ENCODE measurements at regions not wholly inside any gene's neighbourhood (a gene's known extent, or its start where the extent isn't known, plus 50 kb on each side); places are given as distances from the start of the nearest gene placed in this dataset.

GRCh38 chr11:121930004-121930965 lies 185.7 kb downstream of the BLID start:
- Histone ChIP-seq H3K27ac (no peak overlapping the region), H3K4me3 (peak overlapping the region in 3 of 4 donors; percentile 16 to 56 (median 29)), H3K4me1 (peaks cover 0 to 3% of the 10 kb centered on the region in 2 donors), H3K9me3 (no peaks in the 10 kb centered on the region), H3K27me3 (no peaks in the 10 kb centered on the region), H3K36me3 (no peaks in the 10 kb centered on the region)
- intact Hi-C loops (cut with DNase I; ENCODE audit: low total_unique reads) = no loop called here
- no peak for DNase-seq
- TF ChIP-seq POLR2A (IDR thresholded peaks at IDR 0.05) = no peak
- TF ChIP-seq, protein P1, sequence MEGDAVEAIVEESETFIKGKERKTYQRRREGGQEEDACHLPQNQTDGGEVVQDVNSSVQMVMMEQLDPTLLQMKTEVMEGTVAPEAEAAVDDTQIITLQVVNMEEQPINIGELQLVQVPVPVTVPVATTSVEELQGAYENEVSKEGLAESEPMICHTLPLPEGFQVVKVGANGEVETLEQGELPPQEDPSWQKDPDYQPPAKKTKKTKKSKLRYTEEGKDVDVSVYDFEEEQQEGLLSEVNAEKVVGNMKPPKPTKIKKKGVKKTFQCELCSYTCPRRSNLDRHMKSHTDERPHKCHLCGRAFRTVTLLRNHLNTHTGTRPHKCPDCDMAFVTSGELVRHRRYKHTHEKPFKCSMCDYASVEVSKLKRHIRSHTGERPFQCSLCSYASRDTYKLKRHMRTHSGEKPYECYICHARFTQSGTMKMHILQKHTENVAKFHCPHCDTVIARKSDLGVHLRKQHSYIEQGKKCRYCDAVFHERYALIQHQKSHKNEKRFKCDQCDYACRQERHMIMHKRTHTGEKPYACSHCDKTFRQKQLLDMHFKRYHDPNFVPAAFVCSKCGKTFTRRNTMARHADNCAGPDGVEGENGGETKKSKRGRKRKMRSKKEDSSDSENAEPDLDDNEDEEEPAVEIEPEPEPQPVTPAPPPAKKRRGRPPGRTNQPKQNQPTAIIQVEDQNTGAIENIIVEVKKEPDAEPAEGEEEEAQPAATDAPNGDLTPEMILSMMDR (IDR thresholded peaks at IDR 0.05 in 4 of 5, conservative IDR thresholded peaks at IDR 0.05 in 1 of 5) = no peak
- no peak for ATAC-seq
- in situ Hi-C loops (cut with MboI; ENCODE audit: low sequenced_read_pairs in 4 of 4) = no loop called here

- no peak for TF ChIP-seq POLR2A (IDR thresholded peaks at IDR 0.05)
- TF ChIP-seq, protein P1 (IDR thresholded peaks at IDR 0.05 in 4 of 5, conservative IDR thresholded peaks at IDR 0.05 in 1 of 5) = no peak
- Histone ChIP-seq H3K36me3 (no peaks in the 10 kb centered on the region), H3K27me3 (no peaks in the 10 kb centered on the region), H3K4me3 (peak overlapping the region in 3 of 4 donors; percentile 16 to 56 (median 29)), H3K27ac (no peak overlapping the region), H3K9me3 (no peaks in the 10 kb centered on the region), H3K4me1 (peaks cover 0 to 3% of the 10 kb centered on the region in 2 donors)
- in situ Hi-C loops (cut with MboI; ENCODE audit: low sequenced_read_pairs in 4 of 4) = no loop called here
- intact Hi-C loops (cut with DNase I; ENCODE audit: low total_unique reads) = no loop called here
- no peak for DNase-seq
- no peak for ATAC-seq
These were observed 186.4 kb downstream of the BLID start for GRCh38 chr11:121929581-121929980.

DNA sequence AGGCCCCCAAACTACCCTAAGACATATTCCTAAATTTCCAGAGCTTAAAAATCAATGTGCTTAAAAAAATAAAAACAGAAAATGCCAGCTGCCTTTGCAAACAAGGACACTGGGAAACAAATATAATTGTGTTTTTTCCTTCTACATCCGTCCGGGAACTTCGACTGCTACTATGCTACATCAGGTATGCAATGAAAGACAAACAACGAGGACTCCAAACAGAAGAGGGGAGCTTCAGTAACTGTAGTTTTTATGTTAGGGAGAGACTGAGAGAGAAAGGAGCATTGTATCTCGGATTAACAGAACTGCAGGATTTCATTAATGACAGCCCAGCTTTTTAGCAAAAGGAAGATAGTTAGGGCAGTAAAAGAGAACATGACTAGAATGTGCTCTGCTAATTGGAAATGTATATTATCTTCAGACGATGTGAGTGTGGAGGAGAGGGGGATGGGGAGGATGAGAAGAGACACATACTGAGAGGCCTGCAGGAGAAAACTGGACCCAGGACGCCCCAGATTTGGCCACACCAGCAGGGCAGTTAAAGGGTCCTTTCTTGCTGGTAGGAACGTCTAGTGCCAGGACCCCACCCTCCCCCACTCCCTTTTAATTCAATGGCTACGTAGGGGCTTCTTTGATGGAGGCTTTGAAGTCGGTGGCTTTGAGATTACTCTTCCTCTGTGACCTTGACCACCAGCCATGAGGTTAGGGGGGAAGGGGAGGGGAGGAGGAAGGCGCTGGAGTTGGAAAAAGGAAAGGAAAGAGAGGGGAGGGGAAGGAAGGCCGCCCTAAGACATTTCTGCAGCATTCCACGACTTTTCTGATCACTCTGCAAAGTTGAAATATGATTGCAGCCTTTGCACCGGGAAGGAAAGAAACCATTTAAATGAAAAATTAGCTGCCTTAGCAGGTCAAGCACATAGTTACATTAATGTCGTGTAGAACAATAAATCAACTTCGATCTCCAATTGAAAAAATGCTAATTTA lies 187.1 kb downstream of the BLID start:
- ATAC-seq (no peak), DNase-seq (no peak)
- in situ Hi-C loops (cut with MboI; ENCODE audit: low sequenced_read_pairs in 4 of 4) (no loop called here), intact Hi-C loops (cut with DNase I; ENCODE audit: low total_unique reads) (no loop called here)
- Histone ChIP-seq H3K9me3 (no peaks in the 10 kb centered on the region), H3K27me3 (no peaks in the 10 kb centered on the region), H3K36me3 (no peaks in the 10 kb centered on the region), H3K4me1 (peaks cover 0 to 3% of the 10 kb centered on the region in 2 donors), H3K4me3 (peak overlapping the region in 3 of 4 donors; percentile 16 to 56 (median 29)), H3K27ac (no peak overlapping the region)
- TF ChIP-seq, protein P1 (IDR thresholded peaks at IDR 0.05 in 4 of 5, conservative IDR thresholded peaks at IDR 0.05 in 1 of 5) = no peak
- no peak for TF ChIP-seq POLR2A (IDR thresholded peaks at IDR 0.05)

DNA sequence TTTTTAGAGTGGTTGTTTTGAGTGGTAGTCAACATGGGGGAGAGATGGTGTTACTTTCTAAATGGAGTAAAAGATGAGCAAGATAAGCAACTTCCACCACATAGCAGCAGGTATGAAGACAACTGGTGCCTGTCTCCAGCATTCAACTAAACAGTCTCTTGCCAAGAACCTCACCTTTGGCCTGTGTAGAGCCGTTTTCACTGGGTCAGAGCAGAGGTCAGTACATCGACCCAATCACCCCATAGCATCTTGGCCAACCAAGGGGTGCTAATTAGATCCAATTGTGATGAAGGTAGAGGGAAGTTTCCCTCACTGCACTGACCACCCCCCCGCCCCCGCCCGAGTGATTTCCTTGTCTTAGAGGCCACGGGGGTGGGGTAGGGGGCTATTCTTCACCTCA lies 188.2 kb downstream of the BLID start:
- in situ Hi-C loops (cut with MboI; ENCODE audit: low sequenced_read_pairs in 4 of 4) (no loop called here), intact Hi-C loops (cut with DNase I; ENCODE audit: low total_unique reads) (no loop called here)
- DNase-seq (no peak), ATAC-seq (no peak)
- no peaks in the 10 kb centered on the region for H3K27me3 ChIP-seq
- H3K27ac ChIP-seq = no peak overlapping the region
- TF ChIP-seq, protein P1 (IDR thresholded peaks at IDR 0.05 in 4 of 5, conservative IDR thresholded peaks at IDR 0.05 in 1 of 5) = no peak
- TF ChIP-seq POLR2A (IDR thresholded peaks at IDR 0.05) = no peak
- H3K4me3 ChIP-seq = no peak overlapping the region
- H3K36me3 ChIP-seq = no peaks in the 10 kb centered on the region
- peaks cover 0 to 3% of the 10 kb centered on the region in 2 donors for H3K4me1 ChIP-seq
- no peaks in the 10 kb centered on the region for H3K9me3 ChIP-seq
